COR-L47 (cell line): ENCODE measurements at regions not wholly inside any gene's neighbourhood (a gene's known extent, or its start where the extent isn't known, plus 50 kb on each side); places are given as distances from the start of the nearest gene placed in this dataset.

Experiments used
- DNase-seq: peaks from one replicate; lab custom pipeline; 2025; lab: John Stamatoyannopoulos, UW

- no peak for DNase-seq
Observed at GRCh38 chr3:187823746-187824145, 78.5 kb upstream of the BCL6 start.

- DNase-seq, result no peak
Observed at GRCh38 chr3:187827723-187828122, 82.5 kb upstream of the BCL6 start.

GRCh38 chr3:187828579-187829452 is 83.5 kb upstream of the BCL6 start:
- no peak for DNase-seq

GRCh38 chr3:187830181-187830580 is 84.9 kb upstream of the BCL6 start:
- DNase-seq, result no peak

DNA sequence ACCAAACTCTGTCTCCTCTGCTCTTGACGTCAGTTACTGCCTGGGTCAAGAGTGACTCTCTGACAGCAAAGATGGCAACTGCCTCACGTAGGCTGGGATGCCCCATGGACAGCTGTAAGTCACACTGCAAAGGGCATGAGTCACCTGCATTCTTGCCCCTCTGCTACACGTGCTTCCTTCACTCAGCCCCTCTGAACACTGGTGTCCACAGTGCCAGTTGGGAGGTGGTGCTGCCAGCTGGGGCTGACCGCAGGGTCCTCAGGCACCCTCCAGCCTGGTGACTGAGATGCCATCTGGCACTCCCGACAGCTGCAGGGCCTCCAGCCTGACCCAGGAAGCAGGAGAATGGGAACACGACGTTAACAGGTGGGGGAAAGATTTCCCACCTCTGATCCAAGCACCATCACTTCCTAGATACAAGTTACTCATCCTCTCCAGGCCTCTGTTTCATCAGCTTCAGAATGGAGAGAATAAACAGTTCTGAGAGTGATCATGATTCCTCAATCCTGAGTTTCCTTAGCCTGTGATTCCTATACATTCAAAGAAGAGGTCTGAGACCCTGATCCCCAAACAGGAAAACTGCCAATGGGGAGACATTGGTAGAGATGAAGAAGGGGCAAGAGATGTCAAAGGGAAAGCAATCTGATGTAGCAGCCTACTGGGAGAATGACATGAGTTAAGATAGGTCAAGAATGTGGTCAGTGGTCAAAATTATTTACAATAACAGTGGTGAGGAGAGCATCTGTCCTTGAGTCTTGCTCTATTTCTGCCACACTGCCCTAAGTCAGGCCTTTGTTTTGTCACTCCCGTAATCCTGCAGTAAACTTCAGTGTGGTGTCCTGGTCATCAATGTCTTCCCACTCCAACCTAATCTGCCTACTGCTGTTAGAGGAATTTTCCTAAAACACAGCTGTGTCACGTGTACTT is 86.1 kb upstream of the BCL6 start:
- no peak for DNase-seq

GRCh38 chr3:187832202-187832601 is 86.9 kb upstream of the BCL6 start:
- DNase-seq, result no peak

- no peak for DNase-seq
Observed at GRCh38 chr3:187833375-187833774, 88.1 kb upstream of the BCL6 start.

DNA sequence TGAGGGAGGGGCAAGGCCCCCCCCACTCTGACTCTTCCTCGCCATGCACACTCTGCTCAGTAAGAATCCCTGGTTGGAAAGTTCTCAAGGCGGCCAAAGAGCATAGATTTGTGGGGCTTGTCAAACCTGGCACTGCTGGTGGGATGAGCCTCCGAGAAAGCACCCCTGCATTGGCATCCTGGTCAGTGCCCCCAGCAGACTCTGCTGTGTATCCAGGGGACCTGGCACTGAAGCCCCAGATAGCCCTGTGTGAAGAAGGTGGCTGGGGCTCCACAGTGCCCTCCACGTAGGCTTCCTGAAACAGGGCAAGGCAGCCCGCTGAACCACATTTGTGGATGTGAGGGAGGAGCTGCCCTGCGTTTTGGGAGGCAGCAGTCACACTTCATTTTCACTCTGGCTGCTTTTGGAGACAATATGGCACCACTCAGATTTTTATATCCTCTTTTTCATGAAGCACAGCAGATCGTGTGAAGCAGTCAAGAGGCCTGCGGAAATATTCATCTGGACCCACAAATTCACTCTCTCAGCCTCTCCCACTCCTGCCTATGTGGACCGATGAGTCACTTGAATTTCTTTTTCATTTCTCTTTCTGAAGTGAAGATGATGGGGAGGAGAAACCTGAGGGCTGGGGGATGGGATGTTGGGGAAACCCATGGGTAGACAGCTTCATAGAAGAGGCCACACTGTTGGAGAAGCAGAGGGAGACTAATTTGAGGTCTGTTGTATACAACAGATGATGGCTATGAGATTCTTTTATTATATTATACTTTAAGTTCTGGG is 88.7 kb upstream of the BCL6 start:
- no peak for DNase-seq

DNA sequence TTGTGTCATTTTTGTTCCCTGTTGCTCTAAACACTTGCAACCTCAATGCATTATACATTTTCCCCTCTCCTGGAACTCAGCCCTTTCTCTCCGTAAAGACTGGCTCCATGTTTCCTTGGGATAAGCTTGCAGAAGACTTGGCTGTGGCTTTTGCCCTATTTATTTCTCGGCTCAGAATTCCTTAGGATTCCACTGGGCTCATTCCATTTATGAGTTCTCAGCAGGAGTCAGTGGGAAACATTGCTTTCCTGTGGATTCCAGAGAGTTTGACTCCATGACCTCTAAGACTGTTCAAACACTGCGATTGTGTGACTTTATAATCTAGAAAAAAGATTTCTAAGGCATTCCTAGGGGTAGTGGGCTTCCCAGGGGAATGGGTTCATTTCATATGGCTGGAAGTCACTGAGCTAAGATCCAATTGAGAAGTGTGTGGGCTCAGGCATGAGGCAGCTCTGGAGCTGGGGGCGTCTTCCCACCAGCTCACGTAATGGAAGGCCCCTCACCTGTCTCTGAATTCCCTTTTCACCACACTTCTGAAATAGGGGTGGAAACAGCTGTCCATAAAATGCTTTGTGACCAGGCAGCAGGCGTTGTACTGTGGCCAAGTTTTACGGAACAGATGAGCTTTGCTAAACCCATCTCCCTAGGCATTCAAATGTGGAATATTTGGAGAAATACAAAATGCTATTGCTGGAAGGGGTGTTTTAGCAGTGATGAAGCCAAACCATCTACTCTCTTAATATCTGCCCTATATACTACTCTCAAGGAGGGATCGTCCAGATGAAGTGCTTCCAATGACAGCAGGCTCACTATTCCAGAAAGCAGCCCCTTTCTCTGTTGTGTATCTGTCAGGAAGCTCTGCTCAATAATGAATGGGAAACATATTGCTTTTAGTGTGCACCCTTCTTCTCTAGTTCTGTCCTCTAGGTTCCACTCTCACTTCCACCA is 91.8 kb upstream of the BCL6 start:
- DNase-seq, result no peak

DNA sequence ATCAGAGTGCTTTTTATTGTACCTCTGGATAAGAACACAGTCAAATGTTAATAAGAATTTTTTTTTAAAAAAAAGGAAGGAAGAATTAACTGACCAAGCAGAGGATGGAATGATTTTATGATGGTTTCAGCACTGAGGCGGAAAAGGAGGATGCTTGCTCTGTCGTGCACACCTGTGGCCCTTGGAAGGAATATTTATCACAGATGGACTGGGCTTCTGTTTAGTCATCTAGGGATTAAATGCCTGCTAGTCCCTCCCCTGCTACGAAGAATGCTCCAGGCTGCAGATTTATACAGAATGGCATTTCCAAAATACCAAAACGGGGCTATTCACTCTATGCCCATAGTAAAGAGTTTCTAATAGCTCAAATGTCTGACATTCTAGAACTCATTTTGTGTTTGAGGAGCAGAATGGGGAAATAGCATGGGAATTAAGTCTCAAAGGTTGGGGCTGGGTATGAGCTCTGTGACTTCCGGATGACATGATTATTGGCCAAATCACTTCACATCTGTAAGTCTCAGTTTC is 92.8 kb upstream of the BCL6 start:
- DNase-seq, result no peak

DNA sequence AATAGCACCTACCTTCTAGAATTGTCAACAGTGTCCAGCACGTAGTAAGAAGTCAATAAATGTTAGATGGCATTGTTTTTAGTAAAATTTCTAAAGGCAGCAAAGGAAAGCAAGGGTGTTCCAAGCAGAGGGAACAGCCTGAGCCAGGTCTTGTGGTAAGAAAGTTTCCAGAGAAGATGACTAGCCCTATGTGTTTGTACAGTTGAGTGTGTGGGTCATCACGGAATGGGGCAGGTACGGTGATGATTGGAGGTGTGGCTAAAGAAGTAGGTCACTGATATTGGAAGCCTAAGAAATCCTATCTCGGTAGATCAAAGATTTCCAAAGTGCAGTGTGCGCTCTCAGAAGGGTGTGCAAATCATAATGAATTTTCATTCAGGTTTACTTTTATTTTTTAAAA is 94.2 kb upstream of the BCL6 start:
- no peak for DNase-seq

GRCh38 chr3:187840856-187841255 is 95.6 kb upstream of the BCL6 start:
- no peak for DNase-seq

DNA sequence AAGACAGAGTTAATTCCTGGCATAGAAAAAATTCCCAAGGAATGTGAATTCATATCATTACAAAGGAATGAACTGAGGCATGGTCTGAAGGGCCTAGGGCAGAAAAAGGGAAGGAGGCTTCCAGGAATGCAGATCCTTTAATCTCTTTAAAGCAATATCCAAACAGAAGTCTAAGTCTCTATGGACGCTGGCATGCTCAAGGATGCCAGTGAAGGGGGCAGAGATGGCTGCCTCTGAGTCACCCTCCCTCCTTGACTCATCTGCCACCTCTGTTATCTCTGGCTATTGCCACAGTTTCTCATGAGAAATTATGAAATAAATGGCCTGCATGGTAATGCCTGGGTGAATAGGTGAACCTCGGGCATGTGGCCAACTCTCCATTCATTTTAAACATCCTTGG is 96.3 kb upstream of the BCL6 start:
- DNase-seq, result no peak

- DNase-seq, result no peak
Observed at GRCh38 chr3:187843654-187844053, 98.4 kb upstream of the BCL6 start.

GRCh38 chr3:187844708-187845107 is 99.4 kb upstream of the BCL6 start:
- DNase-seq, result no peak

DNA sequence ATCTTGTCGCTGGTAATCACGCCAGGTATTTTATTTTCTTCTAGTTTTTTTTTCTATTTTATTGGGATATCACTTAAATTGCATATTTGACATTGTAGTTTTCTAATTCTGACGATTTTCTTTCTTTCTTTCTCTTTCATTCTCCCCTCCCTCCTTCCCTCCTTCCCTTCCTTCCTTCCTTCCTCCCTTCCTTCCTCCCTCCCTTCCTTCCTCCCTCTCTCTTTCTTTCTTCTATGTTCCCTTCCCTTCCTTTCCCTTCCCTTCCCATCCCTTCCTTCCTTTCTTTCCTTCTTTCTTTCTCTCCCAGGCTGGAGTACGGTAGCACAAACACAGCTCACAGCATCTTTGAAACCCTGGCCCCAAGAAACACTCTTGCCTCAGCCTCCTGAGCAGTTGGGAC is 100.6 kb upstream of the BCL6 start:
- no peak for DNase-seq

DNA sequence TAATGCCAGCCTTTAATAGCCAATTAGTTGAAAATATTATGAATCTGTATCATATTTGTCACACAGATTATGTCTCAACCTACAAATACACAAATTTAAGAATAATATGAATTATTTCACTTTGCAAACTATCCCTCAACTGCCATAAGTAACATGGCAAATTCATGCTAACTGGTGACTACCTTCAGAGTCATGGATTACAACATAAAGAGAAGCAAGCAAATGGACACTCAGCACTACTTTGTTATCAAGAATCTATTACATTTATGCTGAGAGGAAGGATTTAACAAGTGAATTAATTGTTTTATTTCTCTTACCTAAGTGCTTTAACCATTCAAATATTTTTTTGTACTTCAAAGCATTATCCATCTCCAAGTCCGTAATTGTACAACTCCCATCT is 103.1 kb upstream of the BCL6 start:
- no peak for DNase-seq

DNA sequence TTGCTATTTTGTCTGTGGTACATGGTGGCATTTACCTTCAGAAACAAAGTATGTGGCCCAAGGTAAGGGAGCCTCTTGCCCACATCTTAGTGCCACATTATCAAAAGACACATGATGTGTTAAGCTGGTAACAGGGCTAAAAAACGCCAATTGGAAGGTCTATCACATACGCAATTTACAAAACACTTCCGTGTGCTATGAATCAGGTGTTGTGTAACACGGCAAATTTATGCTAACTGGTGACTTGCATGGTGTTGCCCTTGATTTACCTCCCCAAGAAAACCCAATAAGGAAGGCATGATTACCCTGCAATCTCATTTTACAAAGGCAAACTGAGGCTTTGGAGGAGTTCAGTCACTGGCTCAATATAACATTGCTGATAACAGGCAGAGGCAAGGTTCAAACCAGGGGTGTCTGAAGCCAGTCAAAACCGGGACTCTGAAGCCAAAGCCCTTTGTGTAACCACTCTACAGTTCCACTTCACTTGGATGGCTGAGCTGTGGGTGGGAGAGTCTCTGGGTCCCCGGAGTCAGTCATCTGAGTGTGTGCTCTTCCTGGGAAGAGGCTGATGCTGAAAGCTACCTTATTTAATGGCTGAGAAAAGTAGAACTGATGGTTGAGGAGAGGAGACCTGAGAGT is 103.9 kb upstream of the BCL6 start:
- no peak for DNase-seq

- no peak for DNase-seq
Observed at GRCh38 chr3:187850258-187850921, 105.1 kb upstream of the BCL6 start.
